GM19035 (cell line): ENCODE measurements at regions not wholly inside any gene's neighbourhood (a gene's known extent, or its start where the extent isn't known, plus 50 kb on each side); places are given as distances from the start of the nearest gene placed in this dataset.

Source experiments
- ATAC-seq: cut with Tn5 transposase; IDR thresholded peaks from one replicate; pipeline ENCODE4 v1.9.1; 2021; ENCODE audit not compliant: unreplicated experiment

- no peak for ATAC-seq
Measured at GRCh38 chr4:114509340-114509739, 89.3 kb upstream of the UGT8 start.

- ATAC-seq: no peak
Measured at GRCh38 chr4:114512595-114513295, 85.9 kb upstream of the UGT8 start.

GRCh38 chr4:114519368-114519767, 79.2 kb upstream of the UGT8 start:
- no peak for ATAC-seq

- ATAC-seq: no peak
Measured at GRCh38 chr4:114527170-114527569, 71.4 kb upstream of the UGT8 start.

- no peak for ATAC-seq
Measured at GRCh38 chr4:114527637-114528036, 71.0 kb upstream of the UGT8 start.

GRCh38 chr4:114535725-114536124, 62.9 kb upstream of the UGT8 start:
- no peak for ATAC-seq

GRCh38 chr4:114537352-114537751, 61.3 kb upstream of the UGT8 start:
- ATAC-seq: no peak

- ATAC-seq: no peak
Measured at GRCh38 chr4:114538012-114538617, 60.5 kb upstream of the UGT8 start.

- ATAC-seq: no peak
Measured at GRCh38 chr4:114539985-114540384, 58.6 kb upstream of the UGT8 start.

GRCh38 chr4:114547340-114548134, 51.1 kb upstream of the UGT8 start:
- no peak for ATAC-seq
